ENCODE measurements at regions not wholly inside any gene's neighbourhood (a gene's known extent, or its start where the extent isn't known, plus 50 kb on each side); places are given as distances from the start of the nearest gene placed in this dataset.

- TF ChIP-seq RFX5 (IDR thresholded peaks at IDR 0.05; ENCODE audit: low read depth, low read length) (no peak), RAD21 (IDR thresholded peaks at IDR 0.05; ENCODE audit: insufficient read depth, low read depth, low read length) (no peak), CBX5 (IDR thresholded peaks at IDR 0.05; ENCODE audit: low read depth) (no peak), MEF2A (IDR thresholded peaks at IDR 0.05; ENCODE audit: insufficient read depth, low read depth, low read length) (no peak)
- TF ChIP-seq, protein P1, sequence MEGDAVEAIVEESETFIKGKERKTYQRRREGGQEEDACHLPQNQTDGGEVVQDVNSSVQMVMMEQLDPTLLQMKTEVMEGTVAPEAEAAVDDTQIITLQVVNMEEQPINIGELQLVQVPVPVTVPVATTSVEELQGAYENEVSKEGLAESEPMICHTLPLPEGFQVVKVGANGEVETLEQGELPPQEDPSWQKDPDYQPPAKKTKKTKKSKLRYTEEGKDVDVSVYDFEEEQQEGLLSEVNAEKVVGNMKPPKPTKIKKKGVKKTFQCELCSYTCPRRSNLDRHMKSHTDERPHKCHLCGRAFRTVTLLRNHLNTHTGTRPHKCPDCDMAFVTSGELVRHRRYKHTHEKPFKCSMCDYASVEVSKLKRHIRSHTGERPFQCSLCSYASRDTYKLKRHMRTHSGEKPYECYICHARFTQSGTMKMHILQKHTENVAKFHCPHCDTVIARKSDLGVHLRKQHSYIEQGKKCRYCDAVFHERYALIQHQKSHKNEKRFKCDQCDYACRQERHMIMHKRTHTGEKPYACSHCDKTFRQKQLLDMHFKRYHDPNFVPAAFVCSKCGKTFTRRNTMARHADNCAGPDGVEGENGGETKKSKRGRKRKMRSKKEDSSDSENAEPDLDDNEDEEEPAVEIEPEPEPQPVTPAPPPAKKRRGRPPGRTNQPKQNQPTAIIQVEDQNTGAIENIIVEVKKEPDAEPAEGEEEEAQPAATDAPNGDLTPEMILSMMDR (IDR thresholded peaks at IDR 0.05 in 2 of 3, conservative IDR thresholded peaks at IDR 0.05 in 1 of 3; ENCODE audit: control insufficient read depth in 2 of 3, extremely low read depth in 1 of 3, insufficient read depth in 1 of 3, low read depth in 3 of 3, low read length in 3 of 3) = no peak
Measured at GRCh38 chr2:194486326-194486725, 1170.7 kb upstream of the SLC39A10 start.

Data from GM12878 (cell line).